ENCODE measurements at regions not wholly inside any gene's neighbourhood (a gene's known extent, or its start where the extent isn't known, plus 50 kb on each side); places are given as distances from the start of the nearest gene placed in this dataset.

- no peak for DNase-seq
- H3K27me3 Mint-ChIP-seq = no peaks in the 10 kb centered on the region
- H3K4me1 Mint-ChIP-seq = no peaks in the 10 kb centered on the region
- H3K4me3 Mint-ChIP-seq = no peak overlapping the region
- ATAC-seq (ENCODE audit: low read depth in 2 of 2) = no peak
- H3K36me3 ChIP-seq (ENCODE audit: control insufficient read depth, insufficient read depth, low read length) = no peaks in the 10 kb centered on the region
- no peaks in the 10 kb centered on the region for H3K4me1 ChIP-seq (ENCODE audit: control insufficient read depth, insufficient read depth, low read length, poor library complexity, severe bottlenecking)
- no peaks in the 10 kb centered on the region for H3K27me3 ChIP-seq (ENCODE audit: control insufficient read depth, insufficient read depth, low read length)
- no peak overlapping the region for H3K4me3 ChIP-seq (ENCODE audit: low read depth, low read length)
- no peaks in the 10 kb centered on the region for H3K9me3 ChIP-seq (ENCODE audit: control insufficient read depth in 2 of 2, low read length in 2 of 2)
- peak overlapping the region in 1 of 3 donors; percentile 32 for H3K27ac Mint-ChIP-seq
- H3K9me3 Mint-ChIP-seq = peaks cover 0 to 23% (median 2%) of the 10 kb centered on the region in 7 donors
- no peak overlapping the region for H3K27ac ChIP-seq (ENCODE audit: insufficient read depth, low read length, poor library complexity, severe bottlenecking)
- no peaks in the 10 kb centered on the region for H3K36me3 Mint-ChIP-seq
Measured at GRCh38 chr18:52060607-52061304, 279.2 kb upstream of the DCC start.

GRCh38 chr18:52063923-52064322, 276.1 kb upstream of the DCC start:
- no peaks in the 10 kb centered on the region for H3K4me1 Mint-ChIP-seq
- no peaks in the 10 kb centered on the region for H3K4me1 ChIP-seq (ENCODE audit: control insufficient read depth, insufficient read depth, low read length, poor library complexity, severe bottlenecking)
- ATAC-seq (ENCODE audit: low read depth in 2 of 2) = no peak

GRCh38 chr18:52069201-52069600, 270.8 kb upstream of the DCC start:
- no peaks in the 10 kb centered on the region for H3K4me1 Mint-ChIP-seq
- DNase-seq (no peak), ATAC-seq (ENCODE audit: low read depth in 2 of 2) (no peak)
- H3K27me3 Mint-ChIP-seq = no peaks in the 10 kb centered on the region
- no peaks in the 10 kb centered on the region for H3K36me3 ChIP-seq (ENCODE audit: control insufficient read depth, insufficient read depth, low read length)
- no peaks in the 10 kb centered on the region for H3K4me1 ChIP-seq (ENCODE audit: control insufficient read depth, insufficient read depth, low read length, poor library complexity, severe bottlenecking)
- H3K36me3 Mint-ChIP-seq = no peaks in the 10 kb centered on the region
- H3K27ac ChIP-seq (ENCODE audit: insufficient read depth, low read length, poor library complexity, severe bottlenecking) = no peak overlapping the region
- no peak overlapping the region for H3K4me3 ChIP-seq (ENCODE audit: low read depth, low read length)
- H3K9me3 Mint-ChIP-seq = peaks cover 1 to 30% (median 5%) of the 10 kb centered on the region in 7 donors
- H3K27me3 ChIP-seq (ENCODE audit: control insufficient read depth, insufficient read depth, low read length) = no peaks in the 10 kb centered on the region
- peaks cover 0 to 6% of the 10 kb centered on the region in 2 experiments for H3K9me3 ChIP-seq (ENCODE audit: control insufficient read depth in 2 of 2, low read length in 2 of 2)
- no peak overlapping the region for H3K27ac Mint-ChIP-seq
- no peak overlapping the region for H3K4me3 Mint-ChIP-seq

More at GRCh38 chr18:52063923-52064322, 276.1 kb upstream of the DCC start:
- Mint-ChIP-seq H3K9me3 (peaks cover 0 to 25% (median 4%) of the 10 kb centered on the region in 7 donors), H3K36me3 (no peaks in the 10 kb centered on the region), H3K4me3 (no peak overlapping the region), H3K27ac (no peak overlapping the region), H3K27me3 (no peaks in the 10 kb centered on the region)
- Histone ChIP-seq H3K9me3 (ENCODE audit: control insufficient read depth in 2 of 2, low read length in 2 of 2) (peaks cover 0 to 6% of the 10 kb centered on the region in 2 experiments), H3K36me3 (ENCODE audit: control insufficient read depth, insufficient read depth, low read length) (no peaks in the 10 kb centered on the region), H3K27ac (ENCODE audit: insufficient read depth, low read length, poor library complexity, severe bottlenecking) (no peak overlapping the region), H3K4me3 (ENCODE audit: low read depth, low read length) (no peak overlapping the region), H3K27me3 (ENCODE audit: control insufficient read depth, insufficient read depth, low read length) (no peaks in the 10 kb centered on the region)
- DNase-seq = no peak

- no peak overlapping the region for H3K4me3 ChIP-seq (ENCODE audit: low read depth, low read length)
- H3K4me1 ChIP-seq (ENCODE audit: control insufficient read depth, insufficient read depth, low read length, poor library complexity, severe bottlenecking) = no peaks in the 10 kb centered on the region
- Mint-ChIP-seq H3K4me1 (no peaks in the 10 kb centered on the region), H3K36me3 (no peaks in the 10 kb centered on the region), H3K27ac (no peak overlapping the region), H3K27me3 (no peaks in the 10 kb centered on the region), H3K4me3 (no peak overlapping the region), H3K9me3 (peaks cover 5 to 28% (median 9%) of the 10 kb centered on the region in 7 donors)
- peaks cover 0 to 6% of the 10 kb centered on the region in 2 experiments for H3K9me3 ChIP-seq (ENCODE audit: control insufficient read depth in 2 of 2, low read length in 2 of 2)
- H3K27ac ChIP-seq (ENCODE audit: insufficient read depth, low read length, poor library complexity, severe bottlenecking) = no peak overlapping the region
- no peaks in the 10 kb centered on the region for H3K36me3 ChIP-seq (ENCODE audit: control insufficient read depth, insufficient read depth, low read length)
- ATAC-seq (ENCODE audit: low read depth in 2 of 2) = no peak
- H3K27me3 ChIP-seq (ENCODE audit: control insufficient read depth, insufficient read depth, low read length) = no peaks in the 10 kb centered on the region
- no peak for DNase-seq
Measured at GRCh38 chr18:52070291-52070756, 269.7 kb upstream of the DCC start.

GRCh38 chr18:52077251-52077983, 262.6 kb upstream of the DCC start:
- ATAC-seq (ENCODE audit: low read depth in 2 of 2) = no peak
- H3K27me3 ChIP-seq (ENCODE audit: control insufficient read depth, insufficient read depth, low read length) = no peaks in the 10 kb centered on the region
- H3K27ac ChIP-seq (ENCODE audit: insufficient read depth, low read length, poor library complexity, severe bottlenecking) = no peak overlapping the region
- no peak overlapping the region for H3K27ac Mint-ChIP-seq
- H3K27me3 Mint-ChIP-seq = no peaks in the 10 kb centered on the region
- H3K36me3 ChIP-seq (ENCODE audit: control insufficient read depth, insufficient read depth, low read length) = no peaks in the 10 kb centered on the region
- no peaks in the 10 kb centered on the region for H3K9me3 ChIP-seq (ENCODE audit: control insufficient read depth in 2 of 2, low read length in 2 of 2)
- H3K9me3 Mint-ChIP-seq = peaks cover 1 to 11% (median 4%) of the 10 kb centered on the region in 7 donors
- H3K4me3 Mint-ChIP-seq = no peak overlapping the region
- no peaks in the 10 kb centered on the region for H3K36me3 Mint-ChIP-seq
- no peak for DNase-seq
- no peaks in the 10 kb centered on the region for H3K4me1 Mint-ChIP-seq
- H3K4me1 ChIP-seq (ENCODE audit: control insufficient read depth, insufficient read depth, low read length, poor library complexity, severe bottlenecking) = no peaks in the 10 kb centered on the region
- no peak overlapping the region for H3K4me3 ChIP-seq (ENCODE audit: low read depth, low read length)

- Mint-ChIP-seq H3K36me3 (no peaks in the 10 kb centered on the region), H3K9me3 (peaks cover 0 to 12% (median 2%) of the 10 kb centered on the region in 7 donors), H3K4me3 (no peak overlapping the region), H3K27me3 (no peaks in the 10 kb centered on the region), H3K27ac (no peak overlapping the region), H3K4me1 (no peaks in the 10 kb centered on the region)
- DNase-seq = no peak
- Histone ChIP-seq H3K27ac (ENCODE audit: insufficient read depth, low read length, poor library complexity, severe bottlenecking) (no peak overlapping the region), H3K4me3 (ENCODE audit: low read depth, low read length) (no peak overlapping the region), H3K36me3 (ENCODE audit: control insufficient read depth, insufficient read depth, low read length) (no peaks in the 10 kb centered on the region), H3K9me3 (ENCODE audit: control insufficient read depth in 2 of 2, low read length in 2 of 2) (no peaks in the 10 kb centered on the region), H3K27me3 (ENCODE audit: control insufficient read depth, insufficient read depth, low read length) (no peaks in the 10 kb centered on the region), H3K4me1 (ENCODE audit: control insufficient read depth, insufficient read depth, low read length, poor library complexity, severe bottlenecking) (no peaks in the 10 kb centered on the region)
- ATAC-seq (ENCODE audit: low read depth in 2 of 2) = no peak
Measured at GRCh38 chr18:52082246-52082645, 257.8 kb upstream of the DCC start.

- ATAC-seq (ENCODE audit: low read depth in 2 of 2) (no peak), DNase-seq (no peak)
- Mint-ChIP-seq H3K36me3 (no peaks in the 10 kb centered on the region), H3K9me3 (peaks cover 0 to 8% (median 3%) of the 10 kb centered on the region in 7 donors), H3K4me3 (no peak overlapping the region), H3K27me3 (no peaks in the 10 kb centered on the region), H3K27ac (no peak overlapping the region), H3K4me1 (no peaks in the 10 kb centered on the region)
- no peaks in the 10 kb centered on the region for H3K27me3 ChIP-seq (ENCODE audit: control insufficient read depth, insufficient read depth, low read length)
- H3K27ac ChIP-seq (ENCODE audit: insufficient read depth, low read length, poor library complexity, severe bottlenecking) = no peak overlapping the region
- H3K9me3 ChIP-seq (ENCODE audit: control insufficient read depth in 2 of 2, low read length in 2 of 2) = no peaks in the 10 kb centered on the region
- H3K36me3 ChIP-seq (ENCODE audit: control insufficient read depth, insufficient read depth, low read length) = no peaks in the 10 kb centered on the region
- no peaks in the 10 kb centered on the region for H3K4me1 ChIP-seq (ENCODE audit: control insufficient read depth, insufficient read depth, low read length, poor library complexity, severe bottlenecking)
- no peak overlapping the region for H3K4me3 ChIP-seq (ENCODE audit: low read depth, low read length)
Measured at GRCh38 chr18:52087140-52087539, 252.9 kb upstream of the DCC start.
